Pons (tissue), 1 donor: ENCODE measurements at regions not wholly inside any gene's neighbourhood (a gene's known extent, or its start where the extent isn't known, plus 50 kb on each side); places are given as distances from the start of the nearest gene placed in this dataset.

Experiments
- DNase-seq: peaks from one replicate; pipeline ENCODE4 v3.0.0-alpha.2; 2016; ENCODE audit warnings: low spot score

- no peak for DNase-seq
Measured at GRCh38 chr1:187091666-187092065, 262.9 kb downstream of the PLA2G4A start.

- DNase-seq = no peak
Measured at GRCh38 chr1:187092104-187092503, 263.4 kb downstream of the PLA2G4A start.

DNA sequence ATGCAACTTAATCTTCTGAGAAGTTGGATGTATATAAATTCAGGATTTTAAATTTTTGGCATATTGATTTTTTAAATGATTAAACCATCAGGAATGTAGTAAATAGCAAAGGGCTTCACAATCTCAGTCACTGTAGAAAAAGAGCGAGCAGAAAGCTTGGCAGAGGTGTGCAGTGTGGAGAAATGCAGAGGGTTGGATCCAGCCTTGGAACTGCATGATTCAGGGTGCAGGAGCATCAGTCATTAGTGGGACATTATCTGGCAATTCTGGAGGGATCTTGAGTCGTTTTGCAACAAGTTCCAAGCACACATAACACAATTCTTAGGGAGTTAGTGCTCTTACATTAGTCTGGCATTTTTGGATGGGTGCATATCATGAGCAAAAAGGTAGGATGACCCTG lies 267.9 kb downstream of the PLA2G4A start:
- no peak for DNase-seq

DNA sequence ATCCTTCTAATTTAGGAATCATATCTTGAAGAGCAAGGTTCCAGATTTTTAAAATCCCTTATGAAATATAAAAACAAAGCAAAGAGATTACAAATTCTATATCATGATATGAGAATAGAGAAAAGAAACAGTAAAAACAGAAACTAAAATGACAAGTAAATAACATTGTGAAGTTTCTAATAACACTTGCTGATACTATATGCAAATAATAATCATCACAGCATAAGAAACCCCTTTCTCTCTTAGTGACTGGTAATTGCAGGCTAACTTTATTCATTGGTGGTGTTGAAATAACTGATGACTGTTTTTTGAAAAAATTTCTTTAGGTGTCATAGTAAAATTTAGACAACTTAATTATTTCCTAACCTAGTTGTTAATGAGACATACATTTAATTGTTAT lies 281.6 kb downstream of the PLA2G4A start:
- no peak for DNase-seq

- DNase-seq = no peak
Measured at GRCh38 chr1:187114792-187115191, 286.0 kb downstream of the PLA2G4A start.

DNA sequence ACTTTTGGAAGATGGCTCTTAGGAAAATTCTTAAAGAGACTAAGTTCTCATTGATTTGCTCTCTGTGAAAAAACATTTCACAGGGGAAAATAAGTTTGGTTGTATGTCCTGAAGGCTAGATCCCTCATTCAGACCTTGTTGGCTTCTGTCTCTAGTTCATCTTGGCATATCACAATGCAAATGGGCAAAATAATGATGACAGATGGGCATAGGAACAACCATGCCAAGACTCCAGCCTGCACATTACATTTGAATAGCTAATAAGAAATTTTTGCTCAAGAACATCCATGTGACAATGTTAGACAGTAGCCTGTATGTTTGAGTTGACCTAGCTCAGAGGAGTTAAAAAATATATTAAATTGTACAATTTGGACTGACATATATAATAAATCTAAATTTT lies 292.9 kb downstream of the PLA2G4A start:
- DNase-seq = no peak

GRCh38 chr1:187122566-187122965 lies 293.8 kb downstream of the PLA2G4A start:
- DNase-seq = no peak

GRCh38 chr1:187129132-187129531 lies 300.4 kb downstream of the PLA2G4A start:
- DNase-seq = no peak

GRCh38 chr1:187143783-187144182 lies 315.0 kb downstream of the PLA2G4A start:
- DNase-seq = no peak

DNA sequence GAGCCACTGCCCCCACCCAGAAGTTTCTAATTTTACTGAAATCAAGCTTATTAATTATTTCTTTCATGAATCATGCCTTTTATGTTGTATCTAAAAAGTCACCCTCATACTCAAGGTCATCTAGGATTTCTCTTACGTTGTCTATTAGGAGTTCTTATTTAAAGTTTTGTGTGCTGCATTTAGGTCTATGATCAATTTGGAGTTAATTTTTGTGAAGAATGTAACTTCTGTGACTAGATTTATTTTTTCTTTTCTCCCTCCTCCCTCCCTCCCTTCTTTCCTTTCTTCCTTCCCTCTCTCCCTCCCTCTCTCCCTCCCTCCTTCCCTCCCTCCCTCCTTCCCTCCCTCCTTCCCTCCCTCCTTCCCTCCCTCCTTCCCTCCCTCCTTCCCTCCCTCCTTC lies 317.6 kb downstream of the PLA2G4A start:
- DNase-seq = no peak

GRCh38 chr1:187151555-187151954 lies 322.8 kb downstream of the PLA2G4A start:
- no peak for DNase-seq

- no peak for DNase-seq
Measured at GRCh38 chr1:187153047-187153446, 324.3 kb downstream of the PLA2G4A start.

DNA sequence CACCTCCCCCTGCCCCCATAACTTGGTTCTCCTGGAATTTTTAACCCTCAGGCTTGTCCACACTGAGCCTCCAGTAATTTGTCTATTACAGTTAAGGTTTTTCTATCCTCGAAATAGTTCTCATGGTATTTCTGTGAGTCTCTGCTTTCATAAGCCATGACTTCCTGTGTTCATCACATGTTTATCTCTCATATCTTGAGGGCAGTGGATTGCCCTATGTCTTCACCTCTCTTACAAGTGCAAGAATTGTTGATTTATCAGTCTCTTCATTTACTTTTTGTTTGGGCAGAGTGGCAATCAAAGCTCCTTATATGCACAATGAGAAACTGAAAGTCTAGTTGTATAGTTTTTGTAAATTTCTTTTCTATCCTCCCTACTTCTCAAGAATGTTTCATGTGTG lies 328.4 kb downstream of the PLA2G4A start:
- DNase-seq = no peak

DNA sequence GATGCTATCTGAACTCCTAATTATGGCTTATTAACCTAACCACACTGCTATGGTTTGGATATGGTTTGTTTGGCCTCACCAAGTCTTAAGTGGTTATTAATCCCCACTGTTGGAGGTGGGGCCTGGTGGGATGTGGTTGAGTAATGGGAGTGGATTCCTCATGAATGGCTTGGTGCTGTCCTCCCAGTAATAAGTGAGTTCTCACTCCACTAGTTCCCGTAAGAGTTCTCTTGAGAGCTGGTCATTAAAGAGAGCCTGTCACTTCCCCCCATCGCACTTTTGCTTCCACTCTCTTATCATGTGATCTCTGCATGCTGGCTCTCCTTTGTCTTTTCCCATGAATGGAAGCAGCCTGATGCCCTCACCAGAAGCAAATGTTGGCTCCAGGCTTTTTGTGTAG lies 328.8 kb downstream of the PLA2G4A start:
- no peak for DNase-seq

DNA sequence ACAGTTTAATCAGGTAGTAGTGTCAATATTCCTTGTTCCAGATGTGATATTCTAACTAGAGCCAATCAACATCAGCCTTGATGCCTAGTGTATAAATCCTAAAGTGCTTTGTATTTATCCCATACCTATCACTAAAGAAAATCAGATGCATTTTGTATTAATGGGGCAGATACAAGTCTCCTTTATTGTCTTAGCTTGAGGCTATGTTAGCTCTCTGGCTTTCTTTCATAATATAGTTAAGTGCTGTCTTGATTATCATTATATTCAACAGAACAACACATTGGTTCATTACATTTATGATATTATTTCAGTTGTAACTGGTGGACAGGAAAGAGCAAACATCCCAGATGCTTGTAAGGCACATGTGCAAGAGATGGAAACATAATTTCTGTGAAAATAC lies 338.8 kb downstream of the PLA2G4A start:
- no peak for DNase-seq

DNA sequence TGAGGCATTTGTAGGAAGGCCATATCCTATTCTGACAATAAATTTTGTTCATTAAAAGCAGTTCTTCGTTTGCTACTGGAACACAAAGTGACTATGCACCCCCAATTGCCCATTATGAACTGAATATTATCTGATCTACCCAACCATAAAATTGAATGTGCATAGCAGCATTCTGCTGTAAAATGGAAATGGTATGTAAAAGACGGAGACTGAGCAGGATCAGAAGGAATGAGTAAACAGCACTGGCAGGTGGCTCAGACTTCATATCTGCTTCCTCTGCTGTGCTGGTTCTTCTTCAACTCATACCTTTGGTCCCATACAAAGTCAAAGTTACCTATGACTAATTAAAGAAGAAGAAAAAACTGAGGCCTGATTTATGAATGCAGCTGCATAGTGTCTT lies 339.5 kb downstream of the PLA2G4A start:
- DNase-seq = no peak

DNA sequence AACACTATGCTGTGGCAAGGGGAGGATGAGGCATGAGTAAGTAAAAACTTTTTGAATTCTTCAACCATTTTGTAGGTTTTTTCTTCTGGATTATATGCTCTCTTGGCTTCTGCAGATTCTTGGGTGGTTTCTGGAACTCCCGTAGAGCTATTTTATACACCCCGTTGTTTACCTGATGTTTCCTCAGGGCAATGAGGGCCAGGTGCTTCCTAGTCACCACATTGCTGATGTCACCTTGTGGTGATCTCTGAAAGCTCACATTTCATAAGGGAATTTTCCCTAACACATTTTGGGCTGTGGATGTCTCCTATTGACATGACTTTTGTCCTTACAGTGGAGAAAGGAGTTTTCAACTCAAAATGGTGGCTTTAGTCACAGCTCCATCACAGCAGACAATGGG lies 356.6 kb downstream of the PLA2G4A start:
- no peak for DNase-seq

- no peak for DNase-seq
Measured at GRCh38 chr1:187197685-187198084, 368.9 kb downstream of the PLA2G4A start.

DNA sequence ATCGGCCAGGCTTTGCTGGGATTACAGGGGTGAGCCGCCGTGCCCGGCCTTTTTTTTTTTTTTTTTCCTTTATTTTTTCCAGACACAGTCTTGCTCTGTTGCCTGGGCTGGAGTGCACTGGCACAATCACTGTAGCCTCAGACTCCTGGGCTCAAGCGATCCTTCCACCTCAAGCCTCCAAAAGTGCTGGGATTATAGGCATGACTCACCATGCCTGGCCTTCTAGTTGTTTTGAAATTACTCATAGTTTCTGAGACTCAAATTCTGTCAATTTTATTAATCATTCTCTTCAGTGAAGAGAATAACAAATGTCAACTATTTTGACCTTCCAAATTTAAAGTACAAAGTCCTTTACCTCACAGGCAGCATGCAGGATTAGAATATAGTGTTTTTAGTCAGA lies 374.5 kb downstream of the PLA2G4A start:
- no peak for DNase-seq

GRCh38 chr1:187212377-187212776 lies 383.6 kb downstream of the PLA2G4A start:
- DNase-seq = no peak

DNA sequence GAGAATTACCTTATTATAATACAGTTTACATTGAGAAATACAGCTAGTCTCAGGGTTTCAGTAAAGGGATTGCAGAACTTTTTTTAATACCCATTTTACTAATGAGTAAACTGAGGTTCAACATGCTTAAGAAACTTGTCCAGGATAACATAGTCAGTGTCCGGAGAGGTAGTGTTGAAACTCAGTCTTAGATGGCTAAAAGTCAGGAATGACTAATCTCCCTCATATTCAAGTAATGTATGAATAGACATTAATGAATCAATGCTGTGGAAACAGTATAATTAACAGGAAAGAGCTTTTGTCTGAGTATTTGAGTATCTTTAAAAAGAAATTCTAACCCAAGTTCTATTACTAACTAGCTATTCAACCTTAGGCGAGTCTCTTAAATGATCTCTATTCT lies 397.6 kb downstream of the PLA2G4A start:
- no peak for DNase-seq

- DNase-seq = no peak
Measured at GRCh38 chr1:187228790-187229189, 400.0 kb downstream of the PLA2G4A start.

DNA sequence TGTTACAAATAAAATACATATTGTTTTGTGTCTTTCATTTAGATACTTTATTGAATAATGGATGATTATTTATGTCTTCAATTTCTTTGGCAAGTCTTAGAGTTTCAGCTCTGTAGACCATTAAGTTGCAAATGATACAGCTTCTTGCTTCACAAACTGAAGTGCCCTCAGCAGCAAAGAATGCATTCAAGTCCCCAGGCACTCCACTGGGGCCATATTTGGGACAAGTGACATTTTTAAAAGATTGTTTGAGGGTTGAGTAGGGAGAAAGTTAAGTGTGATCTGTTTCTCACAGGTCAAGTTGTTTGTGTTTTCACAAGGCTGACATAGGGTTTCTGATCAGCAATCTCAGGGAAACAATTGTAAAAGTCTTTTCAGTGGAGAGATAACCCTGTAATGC lies 400.7 kb downstream of the PLA2G4A start:
- DNase-seq = no peak

GRCh38 chr1:187234706-187235105 lies 406.0 kb downstream of the PLA2G4A start:
- no peak for DNase-seq

DNA sequence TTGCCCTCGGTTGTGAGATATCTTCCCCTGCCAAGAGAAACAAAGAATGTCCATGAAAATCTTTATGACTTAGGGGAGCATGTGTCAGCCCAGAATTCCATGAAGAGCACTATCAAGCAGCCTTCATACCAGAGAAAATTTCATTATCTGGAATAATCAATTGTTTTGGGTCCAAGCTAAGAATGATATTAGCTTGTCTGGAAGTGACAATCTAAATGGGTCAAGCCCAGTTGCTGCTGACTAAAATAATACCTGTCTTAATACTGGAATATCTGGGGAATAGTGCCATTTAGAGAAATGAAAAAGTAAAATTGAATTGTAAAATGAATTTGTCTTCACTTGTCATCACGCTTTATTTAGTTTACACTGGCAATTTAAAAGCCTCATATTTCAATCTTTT lies 407.4 kb downstream of the PLA2G4A start:
- no peak for DNase-seq
